Glomerular visceral epithelial cell (primary cell): ENCODE measurements at regions not wholly inside any gene's neighbourhood (a gene's known extent, or its start where the extent isn't known, plus 50 kb on each side); places are given as distances from the start of the nearest gene placed in this dataset.

ENCODE experiments used
- DNase-seq: peaks from one replicate; pipeline ENCODE4 v3.0.0-alpha.2; 2016; ENCODE audit errors: extremely low spot score

DNA sequence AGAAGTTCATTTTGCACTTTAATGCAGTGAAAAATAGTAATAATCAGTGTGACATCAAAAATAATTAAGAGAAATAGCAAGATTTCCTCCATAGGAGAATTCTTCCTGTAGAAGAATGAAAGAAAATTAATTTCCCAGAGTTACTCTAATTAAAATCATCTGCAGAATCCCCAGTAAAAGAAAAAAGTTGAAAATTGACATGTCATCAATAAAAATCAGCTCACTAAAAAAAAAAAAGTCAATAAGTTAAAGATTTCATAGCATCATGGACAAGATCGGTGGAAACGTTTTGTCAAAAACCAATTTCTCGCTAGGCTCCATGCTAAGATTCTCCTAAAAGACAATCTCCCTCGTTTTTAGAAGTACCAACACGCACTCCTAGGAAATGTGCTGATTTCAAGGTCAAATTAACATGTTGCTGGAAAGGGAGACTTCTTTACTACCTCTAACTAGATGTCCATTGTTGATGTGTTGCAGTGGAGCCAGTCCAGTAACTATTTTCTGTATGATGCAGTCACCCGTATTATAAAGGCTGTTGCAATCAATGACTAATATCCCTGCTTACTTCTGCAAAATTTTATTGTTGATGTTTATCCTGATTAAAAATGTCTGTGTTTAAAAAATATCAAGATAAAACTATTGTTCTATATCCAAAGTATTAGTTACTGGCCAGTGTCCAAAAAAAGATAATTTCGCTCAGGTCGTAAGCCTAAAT lies 591.9 kb upstream of the MGMT start:
- DNase-seq = no peak

DNA sequence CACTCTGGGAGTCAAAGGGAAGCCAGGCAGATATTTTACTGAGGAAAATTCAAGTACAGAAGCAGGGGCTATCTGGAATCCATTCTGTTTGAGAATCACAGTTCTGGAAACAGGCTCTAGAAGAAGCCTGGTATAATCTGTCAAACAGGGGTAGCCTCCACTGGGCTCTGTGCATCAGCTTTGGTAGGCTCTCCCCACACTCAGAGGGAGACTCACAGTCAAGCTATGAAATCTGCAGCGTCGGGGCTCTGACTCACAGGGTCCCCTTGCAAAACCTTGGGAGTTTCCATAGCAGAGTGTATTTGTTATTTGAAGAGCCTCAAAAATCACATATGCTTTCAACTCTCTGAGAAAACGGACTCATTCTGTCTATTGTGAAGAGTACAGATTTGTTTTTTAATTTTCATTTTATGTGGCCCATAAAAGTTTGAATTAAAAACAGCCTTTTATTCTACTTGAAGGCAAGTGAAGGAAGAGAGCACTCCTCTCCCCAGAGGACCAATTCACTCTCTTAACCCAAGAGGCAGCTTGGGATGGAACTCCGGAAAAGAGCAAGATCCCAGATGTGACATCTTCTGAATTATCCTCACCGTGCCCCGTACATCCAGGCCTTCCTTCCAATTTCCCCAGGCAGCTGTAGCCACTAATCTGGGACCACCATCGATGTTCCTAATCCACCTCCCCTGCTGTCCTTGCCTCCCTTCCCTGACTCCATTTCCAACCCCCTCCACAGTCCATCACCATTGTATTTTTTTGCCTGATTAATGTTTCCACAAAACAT lies 590.9 kb upstream of the MGMT start:
- no peak for DNase-seq

DNA sequence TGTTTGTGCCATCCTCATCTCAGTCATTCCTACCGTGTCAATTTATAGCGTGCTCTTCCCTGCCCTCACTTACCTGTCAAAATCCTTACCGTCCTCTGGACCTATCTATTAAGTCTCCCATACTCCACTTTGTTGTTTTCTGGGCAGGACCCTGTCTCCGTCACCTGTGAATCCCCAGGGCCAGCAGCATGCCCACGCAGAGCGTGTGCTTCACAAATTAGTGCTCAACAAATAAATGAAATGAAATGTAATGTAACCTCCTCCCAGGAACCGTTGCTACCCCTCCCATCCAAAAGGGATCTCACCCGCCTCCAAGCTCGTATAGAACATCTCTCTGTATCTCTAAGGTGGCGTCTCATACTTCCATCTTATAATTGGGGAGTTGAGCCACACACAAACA lies 589.9 kb upstream of the MGMT start:
- no peak for DNase-seq

DNA sequence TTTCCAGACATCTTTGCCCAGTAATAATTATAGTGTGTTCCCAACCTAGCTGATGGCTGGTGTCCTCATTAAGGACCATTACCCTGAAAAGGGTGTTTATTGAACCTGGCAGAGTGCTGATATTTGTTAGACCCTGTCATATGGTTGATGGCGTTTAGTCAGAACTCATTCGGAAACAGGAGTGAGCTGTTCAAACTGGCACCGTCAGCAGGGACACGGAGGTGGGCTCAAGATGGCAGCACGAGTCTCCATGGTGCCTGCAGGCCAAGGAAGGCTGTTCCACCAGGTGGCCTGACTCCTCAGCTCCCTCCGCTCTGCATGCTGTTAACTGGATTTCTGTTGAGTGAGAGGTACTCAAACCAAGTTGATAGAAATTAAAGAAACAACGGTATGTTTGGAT lies 589.1 kb upstream of the MGMT start:
- no peak for DNase-seq

DNA sequence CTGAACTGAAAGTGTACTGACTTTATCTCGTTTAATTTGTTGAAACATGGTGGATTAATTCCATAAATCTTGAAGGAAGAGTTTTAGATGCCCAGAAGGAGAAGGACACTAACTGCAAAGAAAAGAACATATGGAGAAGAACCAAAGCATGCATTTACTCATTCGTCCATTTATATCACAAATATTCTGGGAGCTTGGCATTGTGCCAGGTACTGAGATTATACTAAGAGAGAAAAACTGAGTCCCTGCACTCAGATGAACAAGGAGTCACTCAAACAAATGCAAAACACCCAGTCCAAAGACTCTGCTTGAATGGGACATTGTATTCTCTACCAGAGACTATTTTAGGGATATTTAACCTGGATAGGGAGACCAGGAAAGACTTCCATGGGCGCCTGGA lies 588.0 kb upstream of the MGMT start:
- no peak for DNase-seq

DNA sequence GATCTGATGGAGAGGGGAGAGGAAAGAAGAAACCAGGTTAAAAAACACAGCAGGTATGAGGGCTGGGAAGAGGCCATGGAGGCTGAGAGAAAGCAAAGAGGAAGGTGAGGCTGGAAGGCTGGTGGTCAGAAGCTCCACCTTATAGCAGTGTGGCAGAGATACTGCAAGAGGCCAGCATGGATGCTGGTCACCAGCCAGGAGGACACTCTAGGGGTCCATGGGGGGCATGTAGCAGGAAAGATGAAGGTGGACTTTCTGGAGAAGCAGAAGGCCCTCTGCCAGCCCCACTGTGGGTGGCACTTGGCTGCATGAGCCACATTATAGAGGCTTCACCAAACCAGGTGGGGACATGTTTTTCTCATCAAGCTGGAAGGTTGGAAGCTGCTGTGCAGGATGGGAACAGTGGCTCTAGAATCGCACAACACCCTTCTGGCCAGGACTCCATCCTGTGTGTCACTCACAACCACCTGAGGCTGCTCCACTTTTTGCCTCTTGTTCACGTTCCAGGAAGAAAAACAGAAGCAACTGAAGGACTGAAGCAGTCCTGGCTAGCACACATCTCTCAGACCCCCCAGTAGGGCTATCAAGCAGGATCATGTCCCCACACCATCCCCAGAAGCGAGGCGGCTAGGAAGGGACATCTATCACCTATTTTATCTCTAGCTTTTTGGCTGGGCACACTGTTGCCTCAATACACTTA lies 587.5 kb upstream of the MGMT start:
- no peak for DNase-seq

DNA sequence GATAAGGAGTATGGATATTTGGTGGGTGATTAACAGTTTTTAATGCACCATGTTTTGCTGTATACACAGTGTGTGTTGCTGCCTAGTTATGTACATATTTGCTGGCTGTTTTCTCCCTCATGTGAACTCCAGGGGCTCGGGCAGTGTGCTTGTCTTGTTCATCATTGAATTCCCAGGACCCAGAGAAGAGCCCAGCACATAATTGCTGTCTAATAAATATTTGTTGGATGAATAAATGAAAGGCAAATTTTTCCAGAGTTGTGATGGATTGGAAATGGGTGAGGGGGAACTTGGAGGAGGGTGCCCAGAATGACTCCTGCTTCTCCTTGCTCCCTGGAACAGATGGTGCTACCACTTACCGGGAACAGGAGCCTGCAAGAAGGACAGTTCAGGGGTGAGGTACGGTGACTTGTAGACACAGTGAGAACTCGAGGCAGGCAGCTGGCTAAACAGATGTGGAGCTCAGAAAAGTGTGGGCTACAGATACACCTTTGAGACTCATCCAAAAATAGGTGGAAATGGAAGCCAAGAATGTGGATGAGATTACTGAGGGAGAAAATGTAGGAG lies 586.8 kb upstream of the MGMT start:
- DNase-seq = no peak

DNA sequence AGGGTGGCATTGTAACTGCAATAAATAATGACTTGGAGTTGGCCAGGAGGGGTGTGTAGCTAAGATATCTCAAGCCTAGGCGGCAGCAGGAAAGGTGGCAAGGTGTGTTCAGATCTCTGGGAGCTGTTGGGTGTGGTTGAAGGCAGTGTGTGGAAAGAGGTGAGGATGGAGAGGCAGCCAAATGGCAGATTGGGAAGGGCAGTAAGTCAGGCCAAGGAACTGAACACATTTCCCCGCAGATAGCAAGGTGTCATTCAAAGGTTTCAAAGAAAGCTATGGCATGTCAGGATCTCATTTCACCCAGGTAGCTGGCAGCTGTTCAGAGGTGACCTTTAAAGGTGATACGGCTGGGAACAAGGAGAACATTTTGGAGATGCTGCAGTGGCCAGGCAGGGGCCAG lies 586.0 kb upstream of the MGMT start:
- no peak for DNase-seq

DNA sequence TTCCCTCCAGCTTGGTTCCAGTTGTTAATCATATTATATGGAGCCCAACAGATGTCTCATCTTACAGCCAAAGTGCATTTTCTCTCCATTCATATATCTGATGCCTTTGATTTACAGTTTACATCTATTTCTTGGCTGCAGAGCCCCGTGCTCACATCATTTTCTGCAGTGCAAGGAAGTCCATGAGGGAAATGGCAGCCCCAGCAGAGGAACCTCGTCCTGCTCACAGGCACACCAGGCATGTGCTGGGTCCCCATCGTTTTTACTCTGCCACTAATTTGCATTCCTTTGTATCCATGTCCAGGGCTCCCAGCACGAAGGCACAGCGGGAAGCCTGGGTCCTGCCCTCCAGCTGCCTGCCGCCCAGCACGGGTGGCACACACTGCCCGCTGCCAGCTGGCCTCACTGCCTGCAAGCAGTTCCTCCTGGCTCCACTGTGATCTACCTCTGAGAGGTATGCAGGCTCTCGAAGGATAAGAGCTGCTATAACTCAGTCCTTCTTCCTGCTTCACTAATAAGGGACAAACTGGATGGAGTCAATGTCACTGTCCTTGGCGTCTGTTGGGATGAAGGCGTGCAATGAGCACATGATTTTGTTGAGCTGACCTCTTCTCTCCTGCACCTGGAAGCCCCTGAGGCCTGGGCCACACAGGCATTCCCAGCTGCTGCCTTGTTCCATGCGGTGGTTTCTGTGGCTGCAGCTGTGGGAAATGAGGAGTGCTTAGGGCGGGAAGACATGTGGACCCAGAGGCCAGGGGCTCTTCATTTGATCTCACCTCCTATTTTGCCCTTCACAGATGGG lies 583.6 kb upstream of the MGMT start:
- no peak for DNase-seq

DNA sequence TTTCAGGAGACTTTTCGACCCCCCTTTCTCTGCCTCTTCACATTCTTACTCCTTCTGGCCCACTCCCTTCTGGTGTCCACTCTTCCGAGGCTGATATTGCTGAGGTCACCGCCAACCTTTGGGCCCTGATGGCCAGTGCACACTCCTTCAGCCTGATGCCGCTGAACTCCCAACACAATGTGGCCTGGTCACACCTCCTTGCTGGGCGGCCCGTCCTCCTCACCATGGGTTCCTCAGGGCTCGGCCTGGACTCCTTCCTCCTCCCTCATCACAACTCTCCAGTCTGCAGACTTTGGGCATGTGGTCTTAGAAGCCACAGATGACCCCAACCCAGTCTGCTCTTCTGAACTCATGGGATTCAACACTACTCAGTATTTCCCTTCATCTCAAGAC lies 583.0 kb upstream of the MGMT start:
- DNase-seq = no peak

DNA sequence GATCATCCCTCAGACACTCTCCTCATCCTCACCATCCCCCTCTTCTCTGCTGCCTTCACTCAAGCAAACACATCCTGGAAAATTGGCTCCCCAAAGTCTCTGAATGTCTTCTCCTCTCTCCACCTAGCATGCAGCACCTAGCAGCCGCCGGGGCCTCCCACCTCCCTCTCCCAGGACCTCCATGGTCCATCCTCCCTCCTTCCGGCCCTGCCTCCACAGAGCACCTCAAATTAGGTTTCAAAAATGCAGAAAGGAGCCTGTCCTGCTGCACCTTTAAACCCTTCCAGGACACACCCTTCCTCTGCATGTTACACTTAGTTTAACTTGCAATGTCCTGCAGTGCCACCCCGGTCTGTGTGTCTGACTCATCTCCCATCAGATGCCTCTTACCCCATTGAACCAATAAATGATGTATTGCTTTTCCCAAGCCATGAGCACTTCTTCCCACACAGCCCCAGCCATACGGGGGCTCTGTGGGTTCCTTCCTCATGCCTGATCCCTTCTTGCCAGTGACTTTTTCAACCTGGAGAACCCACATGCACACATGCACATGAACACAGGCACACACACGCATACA lies 582.5 kb upstream of the MGMT start:
- no peak for DNase-seq

DNA sequence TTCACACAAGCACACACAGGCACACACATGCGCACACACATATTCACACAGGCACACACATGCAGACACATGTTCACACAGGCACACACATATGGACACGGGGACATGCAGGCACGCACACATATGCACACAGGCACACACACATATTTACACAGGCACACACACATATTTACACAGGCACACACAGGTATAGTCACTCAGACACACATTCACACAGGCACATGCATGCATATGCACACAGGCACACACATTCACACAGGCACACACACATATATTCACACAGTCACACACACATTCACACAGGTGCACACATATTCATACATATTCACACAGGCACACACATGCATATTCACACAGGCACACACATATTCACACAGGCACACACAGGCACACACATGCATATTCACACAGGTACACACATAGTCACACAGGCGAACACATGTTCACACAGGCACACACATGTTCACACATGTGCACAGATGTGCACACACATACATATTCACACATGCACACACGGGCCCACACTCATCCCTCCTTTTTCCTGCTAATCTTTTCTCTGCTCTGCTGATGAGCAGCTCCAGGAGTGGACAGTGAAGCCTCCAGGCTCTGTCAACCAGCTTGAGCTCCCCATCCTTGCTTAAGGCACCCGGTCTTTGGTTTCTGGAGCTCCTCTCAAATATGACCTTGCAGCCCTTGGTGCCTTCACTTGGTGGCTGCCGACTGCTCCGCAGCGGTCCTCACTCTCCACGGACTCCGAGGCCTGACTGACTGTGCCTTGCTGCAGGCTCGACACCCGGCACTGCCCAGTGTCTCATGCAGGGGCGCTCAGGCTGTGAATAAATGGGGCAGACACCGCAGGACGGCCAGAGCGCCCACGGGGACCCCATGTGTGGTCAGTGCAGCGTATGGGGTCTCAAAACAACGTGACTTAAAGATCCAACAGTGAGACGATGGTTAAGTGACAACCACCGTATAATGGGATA lies 581.2 kb upstream of the MGMT start:
- no peak for DNase-seq

DNA sequence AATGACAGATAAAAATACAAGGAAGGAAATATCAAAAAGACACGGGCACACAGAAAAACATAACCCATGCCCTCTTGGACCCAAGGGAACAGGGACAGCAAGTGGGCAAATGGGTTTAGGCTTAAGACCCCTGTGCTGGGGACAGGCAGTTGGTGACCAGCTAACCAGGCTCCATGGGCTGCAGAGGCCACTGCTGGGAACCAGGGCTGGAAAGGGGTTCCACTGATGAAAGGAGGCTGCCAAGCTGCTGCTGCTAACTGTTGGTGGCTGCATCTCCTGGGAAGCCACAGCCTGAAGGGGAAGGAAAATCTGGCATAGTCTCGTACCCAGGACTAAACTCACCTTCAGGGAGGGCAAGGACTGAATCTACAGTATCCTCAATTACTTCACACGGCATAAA lies 579.2 kb upstream of the MGMT start:
- DNase-seq = no peak

DNA sequence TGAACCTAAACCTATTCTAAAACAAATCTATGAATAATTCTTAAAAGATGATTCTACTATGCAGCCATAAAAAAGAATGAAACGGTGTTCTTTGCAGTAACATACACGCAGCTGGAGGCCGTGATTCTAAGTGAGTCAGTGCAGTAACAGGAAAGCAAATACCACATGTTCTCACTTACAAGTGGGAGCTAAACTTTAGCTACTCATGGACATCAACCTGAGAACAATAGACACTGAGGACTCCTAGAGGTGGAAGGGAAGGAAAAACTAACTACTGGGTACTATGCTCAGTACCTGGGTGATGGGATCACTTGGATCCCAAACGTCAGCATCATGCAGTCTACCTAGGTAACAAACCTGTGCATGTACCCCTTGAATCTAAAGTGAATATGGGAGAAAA lies 575.0 kb upstream of the MGMT start:
- DNase-seq = no peak

DNA sequence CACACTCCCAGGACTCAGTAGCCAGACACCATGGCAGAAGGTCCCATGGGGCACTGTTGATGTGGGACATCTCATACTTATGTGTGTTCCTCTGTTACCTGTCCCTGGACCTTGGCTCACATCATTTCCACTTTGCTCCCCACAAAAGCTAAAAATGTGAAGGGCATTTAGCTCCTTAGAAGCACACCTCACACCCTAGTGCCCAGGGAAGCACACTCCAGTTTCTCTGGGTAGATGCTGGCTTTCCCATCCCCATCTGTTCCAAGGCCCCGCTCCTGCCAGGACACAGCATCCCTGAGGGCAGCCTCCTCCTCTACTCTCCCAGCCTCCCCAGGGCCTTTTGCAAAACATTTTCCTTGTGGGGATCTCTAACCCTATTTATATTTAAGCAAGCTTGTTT lies 572.4 kb upstream of the MGMT start:
- DNase-seq = no peak

DNA sequence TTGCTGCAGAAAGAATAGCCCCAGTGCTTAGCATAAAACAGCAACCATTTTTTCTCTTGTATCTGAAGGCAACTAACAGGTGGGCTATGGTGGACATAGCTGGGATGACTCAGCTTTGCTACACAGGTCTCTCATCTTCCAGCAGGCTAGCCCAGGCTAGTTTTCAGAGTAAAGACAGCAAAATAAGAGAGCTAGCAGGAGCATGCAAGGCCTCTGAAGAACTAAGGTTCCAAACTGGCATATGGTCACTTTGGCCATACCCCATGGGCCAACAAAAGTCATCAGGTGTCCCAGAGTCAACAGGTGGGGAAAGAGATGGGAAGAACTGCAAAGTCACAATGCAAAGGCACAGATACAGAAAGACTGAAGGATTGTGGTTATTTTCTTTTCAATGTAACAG lies 571.6 kb upstream of the MGMT start:
- DNase-seq = no peak

DNA sequence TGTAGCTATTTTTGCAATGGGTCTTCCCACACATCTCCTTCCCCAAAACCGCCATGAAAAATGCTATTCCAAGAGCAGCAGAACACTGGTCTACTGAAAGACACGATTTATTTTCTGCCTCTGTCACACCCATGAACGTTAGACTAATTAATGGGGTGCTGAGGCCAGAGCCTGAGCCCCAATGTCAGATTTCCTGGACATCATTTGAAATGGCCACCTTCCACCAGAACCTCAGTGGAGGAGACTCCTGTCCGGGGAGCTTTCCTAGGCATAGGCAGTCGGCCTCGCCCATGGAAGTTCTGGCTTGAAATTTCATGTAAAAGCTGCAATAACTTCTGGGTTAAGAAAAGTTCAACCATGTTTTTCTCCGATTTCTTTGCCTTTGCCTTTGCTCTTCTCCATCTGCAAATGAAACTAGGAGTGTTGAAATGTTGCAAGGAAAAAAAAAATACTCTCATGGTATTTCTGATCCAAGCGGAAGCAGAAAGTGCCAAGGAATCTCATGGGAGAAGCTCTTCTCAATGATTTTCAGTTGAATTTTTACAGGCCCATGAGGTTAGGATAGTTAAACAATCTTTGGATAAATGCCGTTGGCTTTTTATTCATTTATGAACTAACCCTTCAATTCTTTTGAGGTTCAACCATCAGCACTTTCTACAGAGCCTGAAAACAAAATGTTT lies 570.8 kb upstream of the MGMT start:
- DNase-seq = no peak

DNA sequence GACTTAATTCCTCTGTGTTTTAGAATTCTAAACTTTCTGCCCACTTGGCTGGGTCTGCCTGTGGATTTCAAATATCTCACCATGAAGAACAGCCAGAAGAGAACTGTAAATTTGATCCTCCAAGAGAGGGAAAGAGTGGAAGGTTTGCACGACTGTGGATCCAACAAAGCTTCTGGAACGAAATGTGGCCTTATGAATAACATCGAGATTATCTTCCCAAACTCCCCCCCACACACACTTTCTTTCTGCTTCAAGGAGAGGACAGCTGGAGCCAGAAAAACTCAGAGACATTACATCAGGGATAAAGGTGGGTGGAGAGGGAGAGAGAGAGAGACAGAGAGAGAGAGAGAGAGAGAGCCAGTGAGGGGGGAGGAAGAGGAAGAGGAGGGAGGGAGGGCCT lies 570.1 kb upstream of the MGMT start:
- DNase-seq = no peak

DNA sequence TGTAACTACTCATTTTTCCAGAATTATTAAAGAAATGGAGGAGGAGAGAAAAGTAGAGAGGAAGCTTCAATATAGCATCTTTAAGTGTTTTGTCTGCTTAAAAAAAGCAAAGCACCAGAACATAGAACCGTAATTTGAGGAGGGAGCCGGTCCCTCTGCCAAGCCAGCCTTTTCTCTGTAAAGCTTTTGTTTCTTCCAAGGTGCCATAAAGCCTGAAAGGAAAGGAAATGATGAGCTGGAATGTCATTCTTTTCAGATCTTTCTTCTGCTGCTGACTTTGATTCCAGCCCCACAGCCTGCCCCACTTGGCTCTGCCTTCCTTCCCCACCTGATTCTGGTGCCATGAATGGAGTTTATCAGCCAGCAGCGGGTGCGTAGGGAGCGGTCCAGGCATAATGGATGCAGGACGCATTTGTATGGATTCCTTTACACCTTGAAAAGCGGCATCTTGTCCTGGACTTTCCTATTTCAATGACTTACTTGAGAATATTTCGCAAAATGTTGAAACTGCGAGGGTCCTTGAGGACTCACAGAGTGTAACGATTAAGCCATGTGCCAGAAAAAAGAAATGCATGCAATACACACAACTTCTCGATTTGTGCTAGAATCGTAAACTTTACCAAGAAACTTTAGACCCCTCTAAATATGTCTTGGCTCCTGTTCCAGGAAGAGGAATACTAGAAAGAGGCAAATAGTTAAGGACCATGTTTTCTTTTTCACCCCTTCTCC lies 569.5 kb upstream of the MGMT start:
- no peak for DNase-seq
